ENCODE measurements at regions not wholly inside any gene's neighbourhood (a gene's known extent, or its start where the extent isn't known, plus 50 kb on each side); places are given as distances from the start of the nearest gene placed in this dataset.
"Not testable (repeated sequence)": the region's sequence is repeated elsewhere in the genome, so short reads cannot be mapped to it uniquely, and the experiment has no call there.

DNA sequence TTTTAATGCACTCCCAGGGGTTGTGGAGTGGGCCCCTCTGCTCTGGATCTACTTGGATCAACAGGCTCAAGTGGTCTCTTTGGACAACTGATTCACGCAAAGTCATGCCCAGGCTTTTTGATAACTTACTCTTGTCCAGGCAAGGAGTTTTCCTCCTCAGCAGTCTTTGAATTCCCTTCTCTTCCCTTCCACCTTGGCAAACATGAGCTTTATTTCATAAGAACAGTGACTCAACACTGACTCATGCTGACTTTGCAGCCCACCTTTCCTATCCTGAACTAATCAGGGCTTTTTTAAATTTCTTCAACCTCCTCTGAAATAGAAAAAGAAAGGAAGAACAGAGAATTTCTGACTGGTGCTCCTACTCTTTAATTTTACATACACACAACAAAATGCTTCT lies 132.1 kb upstream of the LDB2 start:
- no peaks in the 10 kb centered on the region for H3K27me3 ChIP-seq (ENCODE audit: insufficient read depth, low read length)
- H3K4me1 ChIP-seq (ENCODE audit: insufficient read depth, low read length), result no peaks in the 10 kb centered on the region
- H3K4me3 ChIP-seq (ENCODE audit: low read length), result no peak overlapping the region
- H2AFZ ChIP-seq (ENCODE audit: low read depth, low read length), result no peak overlapping the region
- no peaks in the 10 kb centered on the region for H3K36me3 ChIP-seq (ENCODE audit: insufficient read depth, low read length)
- H3K9me3 ChIP-seq (ENCODE audit: low read length), result no peaks in the 10 kb centered on the region

DNA sequence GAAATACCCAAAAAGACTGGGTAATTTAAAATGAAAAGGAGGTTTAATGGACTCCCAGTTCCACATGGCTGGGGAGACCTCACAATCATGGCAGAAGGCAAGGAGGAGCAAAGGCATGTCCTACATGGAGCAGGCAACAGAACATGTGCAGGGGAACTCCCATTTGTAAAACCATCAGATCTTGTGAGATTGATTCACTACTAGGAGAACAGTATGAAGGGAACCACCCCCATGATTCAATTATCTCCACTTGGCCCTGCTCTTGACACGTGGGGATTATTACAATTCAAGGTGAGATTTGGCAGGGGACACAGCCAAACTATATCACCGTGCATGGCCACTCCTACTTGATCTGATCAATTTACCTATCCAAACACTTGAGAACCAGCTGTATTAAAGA lies 131.5 kb upstream of the LDB2 start:
- Histone ChIP-seq H3K4me1 (ENCODE audit: insufficient read depth, low read length) (no peaks in the 10 kb centered on the region), H3K4me3 (ENCODE audit: low read length) (no peak overlapping the region), H3K36me3 (ENCODE audit: insufficient read depth, low read length) (no peaks in the 10 kb centered on the region), H2AFZ (ENCODE audit: low read depth, low read length) (no peak overlapping the region), H3K9me3 (ENCODE audit: low read length) (no peaks in the 10 kb centered on the region), H3K27me3 (ENCODE audit: insufficient read depth, low read length) (no peaks in the 10 kb centered on the region)

DNA sequence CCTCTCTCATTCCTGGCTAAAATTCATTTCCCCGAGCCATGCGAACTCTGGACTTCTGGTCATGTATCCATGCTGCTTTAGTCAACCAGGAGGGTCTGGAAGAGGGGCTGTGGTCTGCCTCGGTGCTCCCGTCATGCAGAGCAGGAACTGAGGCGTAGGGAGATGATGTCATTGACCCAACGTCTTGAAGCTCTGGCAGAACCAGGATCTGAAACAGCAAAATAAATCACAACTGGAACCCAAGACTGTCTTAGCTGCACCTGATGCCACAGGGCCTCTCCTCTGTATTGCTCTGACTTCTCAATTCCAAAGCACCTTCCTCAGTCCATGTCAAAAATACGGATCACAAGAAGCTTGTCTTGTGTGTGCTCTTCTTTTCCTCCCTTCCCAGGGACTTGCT lies 131.0 kb upstream of the LDB2 start:
- no peak overlapping the region for H2AFZ ChIP-seq (ENCODE audit: low read depth, low read length)
- no peaks in the 10 kb centered on the region for H3K9me3 ChIP-seq (ENCODE audit: low read length)
- H3K27me3 ChIP-seq (ENCODE audit: insufficient read depth, low read length), result no peaks in the 10 kb centered on the region
- H3K36me3 ChIP-seq (ENCODE audit: insufficient read depth, low read length), result no peaks in the 10 kb centered on the region
- no peaks in the 10 kb centered on the region for H3K4me1 ChIP-seq (ENCODE audit: insufficient read depth, low read length)
- no peak overlapping the region for H3K4me3 ChIP-seq (ENCODE audit: low read length)

DNA sequence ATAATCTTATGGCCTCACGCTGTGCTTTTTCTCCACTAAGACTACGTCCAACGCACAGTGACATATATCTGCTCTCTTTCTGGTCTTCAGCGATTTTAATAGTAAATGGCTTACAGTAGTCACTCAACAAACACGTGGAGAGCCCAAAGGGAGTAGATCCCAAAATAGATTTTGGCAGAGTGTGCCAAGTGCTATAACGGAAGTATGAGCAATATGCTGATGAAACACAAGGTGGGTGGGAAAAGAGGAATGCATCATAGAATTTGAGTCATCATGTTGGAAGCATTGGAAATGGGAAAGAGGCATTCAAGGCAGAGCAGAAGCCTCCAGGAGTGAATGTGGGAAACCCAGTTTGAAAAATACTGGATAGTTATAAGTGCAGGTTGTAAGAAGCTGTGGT lies 129.1 kb upstream of the LDB2 start:
- Histone ChIP-seq H3K27me3 (ENCODE audit: insufficient read depth, low read length) (no peaks in the 10 kb centered on the region), H2AFZ (ENCODE audit: low read depth, low read length) (no peak overlapping the region), H3K4me1 (ENCODE audit: insufficient read depth, low read length) (no peaks in the 10 kb centered on the region), H3K36me3 (ENCODE audit: insufficient read depth, low read length) (no peaks in the 10 kb centered on the region), H3K9me3 (ENCODE audit: low read length) (no peaks in the 10 kb centered on the region), H3K4me3 (ENCODE audit: low read length) (no peak overlapping the region)

- Histone ChIP-seq H3K4me1 (ENCODE audit: insufficient read depth, low read length) (peaks cover 3% of the 10 kb centered on the region), H3K9me3 (ENCODE audit: low read length) (no peaks in the 10 kb centered on the region), H3K4me3 (ENCODE audit: low read length) (no peak overlapping the region), H3K27me3 (ENCODE audit: insufficient read depth, low read length) (no peaks in the 10 kb centered on the region), H2AFZ (ENCODE audit: low read depth, low read length) (no peak overlapping the region), H3K36me3 (ENCODE audit: insufficient read depth, low read length) (no peaks in the 10 kb centered on the region)
These were observed 126.0 kb upstream of the LDB2 start for GRCh38 chr4:17024425-17024824.

DNA sequence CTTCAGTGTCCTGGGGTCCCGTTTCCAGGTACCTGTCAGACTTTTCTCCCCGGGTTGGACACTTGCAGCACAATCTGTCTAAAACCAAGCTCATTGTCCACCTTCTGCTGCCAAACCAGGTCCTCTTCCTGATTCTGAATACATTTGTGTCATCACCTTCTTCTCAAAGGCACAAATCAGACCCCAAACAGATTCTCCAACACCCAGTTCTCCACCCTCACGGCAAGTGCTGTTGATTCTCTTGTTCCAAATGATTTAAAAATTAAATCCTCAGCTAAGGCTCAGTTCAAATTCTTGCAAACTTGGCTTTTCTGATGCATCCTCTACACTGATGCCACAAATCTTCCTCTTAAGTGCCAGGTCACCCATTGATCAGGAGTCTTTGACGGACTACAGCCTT lies 122.5 kb upstream of the LDB2 start:
- no peaks in the 10 kb centered on the region for H3K9me3 ChIP-seq (ENCODE audit: low read length)
- H3K4me1 ChIP-seq (ENCODE audit: insufficient read depth, low read length), result peaks cover 9% of the 10 kb centered on the region
- no peak overlapping the region for H2AFZ ChIP-seq (ENCODE audit: low read depth, low read length)
- no peak overlapping the region for H3K4me3 ChIP-seq (ENCODE audit: low read length)
- H3K36me3 ChIP-seq (ENCODE audit: insufficient read depth, low read length), result no peaks in the 10 kb centered on the region
- H3K27me3 ChIP-seq (ENCODE audit: insufficient read depth, low read length), result no peaks in the 10 kb centered on the region

GRCh38 chr4:17020451-17020850 lies 122.0 kb upstream of the LDB2 start:
- Histone ChIP-seq H2AFZ (ENCODE audit: low read depth, low read length) (no peak overlapping the region), H3K4me1 (ENCODE audit: insufficient read depth, low read length) (peaks cover 9% of the 10 kb centered on the region), H3K9me3 (ENCODE audit: low read length) (no peaks in the 10 kb centered on the region), H3K36me3 (ENCODE audit: insufficient read depth, low read length) (no peaks in the 10 kb centered on the region), H3K27me3 (ENCODE audit: insufficient read depth, low read length) (no peaks in the 10 kb centered on the region), H3K4me3 (ENCODE audit: low read length) (no peak overlapping the region)

DNA sequence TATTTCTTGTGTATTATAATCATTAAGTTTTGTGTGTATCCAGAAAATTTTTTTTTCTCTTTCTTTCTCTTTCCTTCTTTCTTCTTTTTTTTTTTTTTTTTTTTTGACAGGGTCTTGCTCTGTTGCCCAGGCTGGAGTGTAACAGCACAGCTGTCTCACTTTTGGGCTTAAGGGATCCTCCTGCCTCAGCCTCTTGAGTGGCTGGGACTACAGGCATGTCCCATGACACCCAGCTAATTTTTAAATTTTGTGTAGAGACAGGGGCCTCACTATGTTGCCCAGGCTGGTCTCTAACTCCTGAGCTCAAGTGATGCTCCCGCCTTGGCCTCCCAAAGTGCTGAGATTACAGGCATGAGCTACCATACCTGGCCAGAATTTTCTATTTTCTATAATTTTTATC lies 120.2 kb upstream of the LDB2 start:
- H3K36me3 ChIP-seq (ENCODE audit: insufficient read depth, low read length); H2AFZ ChIP-seq (ENCODE audit: low read depth, low read length); H3K27me3 ChIP-seq (ENCODE audit: insufficient read depth, low read length); H3K9me3 ChIP-seq (ENCODE audit: low read length); H3K4me1 ChIP-seq (ENCODE audit: insufficient read depth, low read length); H3K4me3 ChIP-seq (ENCODE audit: low read length): not testable (repeated sequence)

GRCh38 chr4:17018013-17018412 lies 119.6 kb upstream of the LDB2 start:
- Histone ChIP-seq H3K4me3 (ENCODE audit: low read length) (no peak overlapping the region), H2AFZ (ENCODE audit: low read depth, low read length) (peak overlapping the region; percentile 83), H3K4me1 (ENCODE audit: insufficient read depth, low read length) (peaks cover 9% of the 10 kb centered on the region), H3K27me3 (ENCODE audit: insufficient read depth, low read length) (no peaks in the 10 kb centered on the region), H3K36me3 (ENCODE audit: insufficient read depth, low read length) (no peaks in the 10 kb centered on the region), H3K9me3 (ENCODE audit: low read length) (no peaks in the 10 kb centered on the region)

- Histone ChIP-seq H3K36me3 (ENCODE audit: insufficient read depth, low read length) (no peaks in the 10 kb centered on the region), H3K9me3 (ENCODE audit: low read length) (no peaks in the 10 kb centered on the region), H3K4me1 (ENCODE audit: insufficient read depth, low read length) (peaks cover 6% of the 10 kb centered on the region), H3K4me3 (ENCODE audit: low read length) (no peak overlapping the region), H3K27me3 (ENCODE audit: insufficient read depth, low read length) (no peaks in the 10 kb centered on the region), H2AFZ (ENCODE audit: low read depth, low read length) (no peak overlapping the region)
These were observed 115.0 kb upstream of the LDB2 start for GRCh38 chr4:17013382-17014006.

DNA sequence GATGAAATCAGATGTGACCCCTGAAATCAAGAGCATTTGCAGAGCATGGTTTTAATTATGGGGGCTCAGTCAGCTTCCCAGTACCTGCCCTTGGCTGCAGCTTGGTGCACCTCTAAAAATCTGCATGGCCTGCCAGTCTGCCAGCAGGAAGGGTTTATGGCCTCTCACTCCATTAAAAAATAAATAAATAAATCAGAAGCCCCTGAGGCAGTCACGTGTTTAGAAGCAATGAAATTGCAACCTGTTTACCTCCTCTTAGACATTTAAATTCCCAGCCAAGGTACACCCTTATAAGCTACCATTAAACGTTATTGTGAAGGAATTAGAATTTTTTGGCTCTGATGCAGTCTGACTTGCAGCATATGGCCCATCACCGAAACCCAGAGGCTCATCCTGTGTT lies 114.0 kb upstream of the LDB2 start:
- Histone ChIP-seq H3K27me3 (ENCODE audit: insufficient read depth, low read length) (no peaks in the 10 kb centered on the region), H3K9me3 (ENCODE audit: low read length) (no peaks in the 10 kb centered on the region), H3K4me3 (ENCODE audit: low read length) (no peak overlapping the region), H3K4me1 (ENCODE audit: insufficient read depth, low read length) (no peaks in the 10 kb centered on the region), H3K36me3 (ENCODE audit: insufficient read depth, low read length) (no peaks in the 10 kb centered on the region), H2AFZ (ENCODE audit: low read depth, low read length) (no peak overlapping the region)

GRCh38 chr4:17010426-17011087 lies 112.1 kb upstream of the LDB2 start:
- Histone ChIP-seq H2AFZ (ENCODE audit: low read depth, low read length) (no peak overlapping the region), H3K4me3 (ENCODE audit: low read length) (no peak overlapping the region), H3K27me3 (ENCODE audit: insufficient read depth, low read length) (no peaks in the 10 kb centered on the region), H3K4me1 (ENCODE audit: insufficient read depth, low read length) (no peaks in the 10 kb centered on the region), H3K36me3 (ENCODE audit: insufficient read depth, low read length) (no peaks in the 10 kb centered on the region), H3K9me3 (ENCODE audit: low read length) (no peaks in the 10 kb centered on the region)

- no peaks in the 10 kb centered on the region for H3K36me3 ChIP-seq (ENCODE audit: insufficient read depth, low read length)
- H3K9me3 ChIP-seq (ENCODE audit: low read length), result no peaks in the 10 kb centered on the region
- H3K4me3 ChIP-seq (ENCODE audit: low read length), result no peak overlapping the region
- H3K4me1 ChIP-seq (ENCODE audit: insufficient read depth, low read length), result no peaks in the 10 kb centered on the region
- no peaks in the 10 kb centered on the region for H3K27me3 ChIP-seq (ENCODE audit: insufficient read depth, low read length)
- H2AFZ ChIP-seq (ENCODE audit: low read depth, low read length), result no peak overlapping the region
These were observed 111.5 kb upstream of the LDB2 start for GRCh38 chr4:17009871-17010367.

GRCh38 chr4:17008834-17009345 lies 110.4 kb upstream of the LDB2 start:
- Histone ChIP-seq H3K4me3 (ENCODE audit: low read length) (no peak overlapping the region), H3K9me3 (ENCODE audit: low read length) (no peaks in the 10 kb centered on the region), H3K4me1 (ENCODE audit: insufficient read depth, low read length) (no peaks in the 10 kb centered on the region), H3K27me3 (ENCODE audit: insufficient read depth, low read length) (no peaks in the 10 kb centered on the region), H2AFZ (ENCODE audit: low read depth, low read length) (no peak overlapping the region), H3K36me3 (ENCODE audit: insufficient read depth, low read length) (no peaks in the 10 kb centered on the region)

Measured in neuron (in vitro differentiated cells).